ENCODE measurements at regions not wholly inside any gene's neighbourhood (a gene's known extent, or its start where the extent isn't known, plus 50 kb on each side); places are given as distances from the start of the nearest gene placed in this dataset.

- no peak for ATAC-seq
- Histone ChIP-seq H3K27ac (no peak overlapping the region), H3K27me3 (no peaks in the 10 kb centered on the region), H3K4me1 (no peaks in the 10 kb centered on the region), H3K9me3 (no peaks in the 10 kb centered on the region), H3K36me3 (no peaks in the 10 kb centered on the region), H3K4me3 (no peak overlapping the region)
- in situ Hi-C loops (cut with MboI; ENCODE audit: low sequenced_read_pairs in 4 of 4) (no loop called here), intact Hi-C loops (cut with DNase I; ENCODE audit: low total_unique reads) (no loop called here)
- no peak for TF ChIP-seq CTCF (IDR thresholded peaks at IDR 0.05 in 4 of 5, conservative IDR thresholded peaks at IDR 0.05 in 1 of 5)
- TF ChIP-seq POLR2A (IDR thresholded peaks at IDR 0.05) = no peak
- DNase-seq = no peak
Observed at GRCh38 chr10:36263871-36264270, 621.8 kb upstream of the FZD8 start.

- in situ Hi-C loops (cut with MboI; ENCODE audit: low sequenced_read_pairs in 4 of 4) = no loop called here
- peaks cover 0 to 4% of the 10 kb centered on the region in 2 donors for H3K4me1 ChIP-seq
- no peak for DNase-seq
- no peaks in the 10 kb centered on the region for H3K9me3 ChIP-seq
- intact Hi-C loops (cut with DNase I; ENCODE audit: low total_unique reads) = no loop called here
- H3K27me3 ChIP-seq = no peaks in the 10 kb centered on the region
- no peaks in the 10 kb centered on the region for H3K36me3 ChIP-seq
- no peak overlapping the region for H3K27ac ChIP-seq
- ATAC-seq = no peak
- no peak overlapping the region for H3K4me3 ChIP-seq
- no peak for TF ChIP-seq POLR2A (IDR thresholded peaks at IDR 0.05)
- TF ChIP-seq CTCF (IDR thresholded peaks at IDR 0.05 in 4 of 5, conservative IDR thresholded peaks at IDR 0.05 in 1 of 5) = no peak
Observed at GRCh38 chr10:36256948-36257356, 614.9 kb upstream of the FZD8 start.

GRCh38 chr10:36256166-36256565, 614.1 kb upstream of the FZD8 start:
- ATAC-seq = no peak
- Histone ChIP-seq H3K4me1 (peaks cover 0 to 4% of the 10 kb centered on the region in 2 donors), H3K4me3 (no peak overlapping the region), H3K36me3 (no peaks in the 10 kb centered on the region), H3K9me3 (no peaks in the 10 kb centered on the region), H3K27me3 (no peaks in the 10 kb centered on the region), H3K27ac (no peak overlapping the region)
- no peak for DNase-seq
- TF ChIP-seq CTCF (IDR thresholded peaks at IDR 0.05 in 4 of 5, conservative IDR thresholded peaks at IDR 0.05 in 1 of 5) = no peak
- in situ Hi-C loops (cut with MboI; ENCODE audit: low sequenced_read_pairs in 4 of 4) (no loop called here), intact Hi-C loops (cut with DNase I; ENCODE audit: low total_unique reads) (no loop called here)

GRCh38 chr10:36254199-36254598, 612.1 kb upstream of the FZD8 start:
- Histone ChIP-seq H3K9me3 (no peaks in the 10 kb centered on the region), H3K36me3 (no peaks in the 10 kb centered on the region), H3K27me3 (no peaks in the 10 kb centered on the region), H3K4me3 (no peak overlapping the region), H3K4me1 (peaks cover 0 to 4% of the 10 kb centered on the region in 2 donors), H3K27ac (no peak overlapping the region)
- DNase-seq (peak; percentile 26 to 27), ATAC-seq (peak in 1 of 2 donors; percentile 42)
- in situ Hi-C loops (cut with MboI; ENCODE audit: low sequenced_read_pairs in 4 of 4) = no loop called here
- intact Hi-C loops (cut with DNase I; ENCODE audit: low total_unique reads) = no loop called here
- TF ChIP-seq POLR2A (IDR thresholded peaks at IDR 0.05) (no peak), CTCF (IDR thresholded peaks at IDR 0.05 in 4 of 5, conservative IDR thresholded peaks at IDR 0.05 in 1 of 5) (no peak)

- intact Hi-C loops (cut with DNase I; ENCODE audit: low total_unique reads) = no loop called here
- Histone ChIP-seq H3K27ac (no peak overlapping the region), H3K9me3 (no peaks in the 10 kb centered on the region), H3K27me3 (no peaks in the 10 kb centered on the region), H3K36me3 (no peaks in the 10 kb centered on the region), H3K4me3 (no peak overlapping the region), H3K4me1 (peaks cover 0 to 4% of the 10 kb centered on the region in 2 donors)
- in situ Hi-C loops (cut with MboI; ENCODE audit: low sequenced_read_pairs in 4 of 4) = no loop called here
- no peak for TF ChIP-seq CTCF (IDR thresholded peaks at IDR 0.05 in 4 of 5, conservative IDR thresholded peaks at IDR 0.05 in 1 of 5)
- no peak for TF ChIP-seq POLR2A (IDR thresholded peaks at IDR 0.05)
- no peak for ATAC-seq
- DNase-seq = no peak
Observed at GRCh38 chr10:36253731-36254130, 611.6 kb upstream of the FZD8 start.

Measured in gastrocnemius medialis (tissue), 4 donors.